Calu3 (cell line): ENCODE measurements at regions not wholly inside any gene's neighbourhood (a gene's known extent, or its start where the extent isn't known, plus 50 kb on each side); places are given as distances from the start of the nearest gene placed in this dataset.

Experiments
- BruUV-seq: library from RNA; stranded (reverse); fragments of 400-500 nt; replicated peaks from 2 replicates; lab custom pipeline; 2021; lab: Mats Ljungman, UMichigan
- CTCF ChIA-PET: fragments of 300-600 bp; sonication (Branson Sonifier 250); formaldehyde crosslinking; loops from one replicate; lab custom pipeline; 2022; ENCODE audit warnings: antibody characterized with exemption; lab: Charles Lee
- DNase-seq: peaks from one replicate; pipeline ENCODE4 v3.0.0; 2022
- H3K27ac Mint-ChIP-seq: one replicate; pipeline ENCODE4 v1.8.0; 2022; ENCODE audit warnings: mixed read lengths; ENCODE audit not compliant: unreplicated experiment
- H3K27me3 Mint-ChIP-seq: one replicate; pipeline ENCODE4 v1.8.0; 2022; ENCODE audit warnings: mixed read lengths; ENCODE audit not compliant: unreplicated experiment
- H3K36me3 Mint-ChIP-seq: one replicate; pipeline ENCODE4 v1.8.0; 2022; ENCODE audit warnings: mild to moderate bottlenecking, moderate library complexity, mixed read lengths; ENCODE audit not compliant: insufficient read depth, unreplicated experiment
- H3K4me1 Mint-ChIP-seq: one replicate; pipeline ENCODE4 v1.8.0; 2022; ENCODE audit warnings: mild to moderate bottlenecking, low read depth, mixed read lengths; ENCODE audit not compliant: unreplicated experiment
- H3K4me3 Mint-ChIP-seq: one replicate; pipeline ENCODE4 v1.8.0; 2022; ENCODE audit warnings: mild to moderate bottlenecking, low read depth, moderate library complexity, mixed read lengths; ENCODE audit not compliant: unreplicated experiment
- H3K9me3 Mint-ChIP-seq: one replicate; pipeline ENCODE4 v1.8.0; 2022; ENCODE audit warnings: low read depth, mixed read lengths; ENCODE audit not compliant: unreplicated experiment
- CTCF ChIP-seq: fragments of 200-600 bp; IDR thresholded peaks from one replicate; pipeline ENCODE4 v1.8.0; 2022; ENCODE audit warnings: antibody characterized with exemption; ENCODE audit not compliant: unreplicated experiment
- intact Hi-C: fragments of 100-400 bp; cut with micrococcal nuclease; formaldehyde crosslinking; loops from one replicate; pipeline ENCODE4 v1.10.0; 2022; ENCODE audit not compliant: unreplicated experiment

GRCh38 chr13:105297839-105298238, 1237.6 kb downstream of the EFNB2 start:
- CTCF ChIA-PET = no interaction called here
- intact Hi-C loops = no loop called here
- no peak overlapping the region for H3K27ac Mint-ChIP-seq
- no peaks in the 10 kb centered on the region for H3K27me3 Mint-ChIP-seq
- H3K9me3 Mint-ChIP-seq = no peaks in the 10 kb centered on the region
- no peak overlapping the region for H3K4me3 Mint-ChIP-seq
- TF ChIP-seq CTCF = no peak
- no peaks in the 10 kb centered on the region for H3K36me3 Mint-ChIP-seq
- no peaks in the 10 kb centered on the region for H3K4me1 Mint-ChIP-seq
- BruUV-seq = no TSS peak
- DNase-seq = no peak

- BruUV-seq = no TSS peak
- H3K36me3 Mint-ChIP-seq = no peaks in the 10 kb centered on the region
- H3K27me3 Mint-ChIP-seq = no peaks in the 10 kb centered on the region
- CTCF ChIA-PET = no interaction called here
- no peaks in the 10 kb centered on the region for H3K4me1 Mint-ChIP-seq
- intact Hi-C loops = no loop called here
- no peak overlapping the region for H3K27ac Mint-ChIP-seq
- H3K4me3 Mint-ChIP-seq = no peak overlapping the region
- TF ChIP-seq CTCF = no peak
- no peaks in the 10 kb centered on the region for H3K9me3 Mint-ChIP-seq
- no peak for DNase-seq
These were observed 1243.5 kb downstream of the EFNB2 start for GRCh38 chr13:105291987-105292386.

- H3K4me1 Mint-ChIP-seq = no peaks in the 10 kb centered on the region
- H3K36me3 Mint-ChIP-seq = no peaks in the 10 kb centered on the region
- H3K27me3 Mint-ChIP-seq = no peaks in the 10 kb centered on the region
- BruUV-seq = no TSS peak
- H3K4me3 Mint-ChIP-seq = no peak overlapping the region
- CTCF ChIA-PET = no interaction called here
- TF ChIP-seq CTCF = no peak
- no peaks in the 10 kb centered on the region for H3K9me3 Mint-ChIP-seq
- DNase-seq = no peak
- no peak overlapping the region for H3K27ac Mint-ChIP-seq
- intact Hi-C loops = no loop called here
These were observed 1244.9 kb downstream of the EFNB2 start for GRCh38 chr13:105290596-105290995.

GRCh38 chr13:105285526-105285925, 1249.9 kb downstream of the EFNB2 start:
- no TSS peak for BruUV-seq
- no peak overlapping the region for H3K27ac Mint-ChIP-seq
- H3K36me3 Mint-ChIP-seq = no peaks in the 10 kb centered on the region
- intact Hi-C loops = no loop called here
- H3K9me3 Mint-ChIP-seq = no peaks in the 10 kb centered on the region
- no peak overlapping the region for H3K4me3 Mint-ChIP-seq
- CTCF ChIA-PET = no interaction called here
- no peak for DNase-seq
- no peaks in the 10 kb centered on the region for H3K27me3 Mint-ChIP-seq
- no peaks in the 10 kb centered on the region for H3K4me1 Mint-ChIP-seq
- TF ChIP-seq CTCF = no peak
